Peyer's patch (tissue), 4 donors: ENCODE measurements at regions not wholly inside any gene's neighbourhood (a gene's known extent, or its start where the extent isn't known, plus 50 kb on each side); places are given as distances from the start of the nearest gene placed in this dataset.

Source experiments
- CTCF ChIP-seq, 6 experiments: fragments of 450-650 bp in 4 of 6; fragments of 200-600 bp in 2 of 6; sonication (generic) in 1 of 6; IDR thresholded peaks; one replicate each; pipeline ENCODE4 v1.5.1; 2017 to 2019; ENCODE audit warnings: antibody characterized with exemption in 6 of 6, mild to moderate bottlenecking in 3 of 6, moderate library complexity in 1 of 6
- POLR2A ChIP-seq, 2 donors: fragments of 450-650 bp; IDR thresholded peaks; one replicate each; pipeline ENCODE4 v1.5.1; 2017; ENCODE audit warnings: antibody characterized with exemption in 2 of 2, mild to moderate bottlenecking in 2 of 2, moderate library complexity in 2 of 2

- TF ChIP-seq CTCF (IDR thresholded peaks at IDR 0.05) = no peak
- no peak for TF ChIP-seq POLR2A (IDR thresholded peaks at IDR 0.05)
Observed at GRCh38 chr9:88767504-88767790, 223.8 kb upstream of the S1PR3 start.
